ENCODE measurements at regions not wholly inside any gene's neighbourhood (a gene's known extent, or its start where the extent isn't known, plus 50 kb on each side); places are given as distances from the start of the nearest gene placed in this dataset.

DNA sequence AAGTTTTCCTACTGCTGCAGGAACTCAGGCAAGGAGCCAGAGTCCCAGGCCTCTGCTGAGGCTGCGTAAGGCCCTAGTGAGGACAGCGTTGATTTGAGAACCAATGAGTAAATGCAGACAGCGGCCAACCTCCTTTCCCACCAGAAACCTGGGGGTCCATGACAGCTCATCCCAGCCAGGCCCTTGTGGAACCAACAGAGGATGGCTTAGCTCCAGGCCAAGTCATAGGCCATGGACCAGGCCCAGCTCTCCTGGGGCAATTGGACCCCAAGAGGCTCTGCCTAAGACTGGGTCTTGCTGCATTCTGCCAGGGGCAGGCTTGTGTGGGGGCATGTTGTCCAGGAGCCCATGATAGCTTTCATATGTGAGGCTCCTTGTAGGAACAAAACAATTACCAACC lies 65.4 kb upstream of the PPP1R3C start:
- Histone ChIP-seq H3K4me1 (peaks cover 0 to 16% (median 3%) of the 10 kb centered on the region in 4 donors), H3K36me3 (no peaks in the 10 kb centered on the region), H3K4me3 (no peak overlapping the region), H3K27me3 (no peaks in the 10 kb centered on the region), H3K9me3 (no peaks in the 10 kb centered on the region), H3K27ac (no peak overlapping the region)
- intact Hi-C loops (cut with DNase I): no loop called here
- DNase-seq (no peak), ATAC-seq (no peak)
- no CpG with 5 or more reads among the region's 3 CpGs for WGBS (ENCODE audit: insufficient coverage, low coverage, low lambda C conversion rate, missing lambda C conversion rate)
- no peak for TF ChIP-seq POLR2A (IDR thresholded peaks at IDR 0.05)
- TF ChIP-seq, protein P1, sequence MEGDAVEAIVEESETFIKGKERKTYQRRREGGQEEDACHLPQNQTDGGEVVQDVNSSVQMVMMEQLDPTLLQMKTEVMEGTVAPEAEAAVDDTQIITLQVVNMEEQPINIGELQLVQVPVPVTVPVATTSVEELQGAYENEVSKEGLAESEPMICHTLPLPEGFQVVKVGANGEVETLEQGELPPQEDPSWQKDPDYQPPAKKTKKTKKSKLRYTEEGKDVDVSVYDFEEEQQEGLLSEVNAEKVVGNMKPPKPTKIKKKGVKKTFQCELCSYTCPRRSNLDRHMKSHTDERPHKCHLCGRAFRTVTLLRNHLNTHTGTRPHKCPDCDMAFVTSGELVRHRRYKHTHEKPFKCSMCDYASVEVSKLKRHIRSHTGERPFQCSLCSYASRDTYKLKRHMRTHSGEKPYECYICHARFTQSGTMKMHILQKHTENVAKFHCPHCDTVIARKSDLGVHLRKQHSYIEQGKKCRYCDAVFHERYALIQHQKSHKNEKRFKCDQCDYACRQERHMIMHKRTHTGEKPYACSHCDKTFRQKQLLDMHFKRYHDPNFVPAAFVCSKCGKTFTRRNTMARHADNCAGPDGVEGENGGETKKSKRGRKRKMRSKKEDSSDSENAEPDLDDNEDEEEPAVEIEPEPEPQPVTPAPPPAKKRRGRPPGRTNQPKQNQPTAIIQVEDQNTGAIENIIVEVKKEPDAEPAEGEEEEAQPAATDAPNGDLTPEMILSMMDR (IDR thresholded peaks at IDR 0.05): no peak

GRCh38 chr10:91694170-91694794 lies 61.4 kb upstream of the PPP1R3C start:
- H3K9me3 ChIP-seq: no peaks in the 10 kb centered on the region
- WGBS (ENCODE audit: insufficient coverage, low coverage, low lambda C conversion rate, missing lambda C conversion rate): 65% methylated on average over 3 of the region's 3 CpGs
- no peak for TF ChIP-seq POLR2A (IDR thresholded peaks at IDR 0.05)
- TF ChIP-seq, protein P1 (IDR thresholded peaks at IDR 0.05): peak; percentile 44 to 84 (median 64)
- no peaks in the 10 kb centered on the region for H3K27me3 ChIP-seq
- peaks cover 0 to 30% (median 11%) of the 10 kb centered on the region in 4 donors for H3K4me1 ChIP-seq
- no peak overlapping the region for H3K4me3 ChIP-seq
- ATAC-seq: peak in 3 of 4 donors; percentile 22 to 41 (median 23)
- H3K36me3 ChIP-seq: no peaks in the 10 kb centered on the region
- no peak for DNase-seq
- no peak overlapping the region for H3K27ac ChIP-seq
- intact Hi-C loops (cut with DNase I): no loop called here

DNA sequence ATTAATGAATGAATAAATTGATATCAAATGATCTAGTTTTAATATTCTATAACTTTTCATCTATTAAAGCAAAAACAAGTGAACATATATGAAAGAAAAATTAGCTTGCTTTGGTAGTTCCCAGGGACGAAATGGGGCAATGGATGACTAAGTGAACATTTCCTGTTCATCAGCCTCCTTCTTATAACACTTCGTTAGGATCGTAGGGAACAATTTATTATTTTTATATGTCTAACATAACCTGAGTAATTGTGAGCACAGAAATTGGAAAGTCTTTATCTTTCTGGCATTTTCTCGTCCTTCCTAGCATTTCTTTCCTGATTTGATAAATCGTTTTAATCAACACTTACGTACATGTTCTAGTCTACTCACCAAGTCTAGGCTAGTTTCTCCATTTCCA lies 59.1 kb upstream of the PPP1R3C start:
- peaks cover 0 to 36% (median 12%) of the 10 kb centered on the region in 4 donors for H3K4me1 ChIP-seq
- ATAC-seq (no peak), DNase-seq (no peak)
- intact Hi-C loops (cut with DNase I): no loop called here
- WGBS (ENCODE audit: insufficient coverage, low coverage, low lambda C conversion rate, missing lambda C conversion rate): 64% methylated on average over 6 of the region's 6 CpGs
- H3K36me3 ChIP-seq: no peaks in the 10 kb centered on the region
- TF ChIP-seq, protein P1 (IDR thresholded peaks at IDR 0.05): no peak
- no peak for TF ChIP-seq POLR2A (IDR thresholded peaks at IDR 0.05)
- H3K9me3 ChIP-seq: no peaks in the 10 kb centered on the region
- H3K27me3 ChIP-seq: no peaks in the 10 kb centered on the region
- no peak overlapping the region for H3K4me3 ChIP-seq
- peak overlapping the region; percentile 52 to 72 (median 54) for H3K27ac ChIP-seq

GRCh38 chr10:91690996-91691676 lies 58.3 kb upstream of the PPP1R3C start:
- Histone ChIP-seq H3K27ac (peak overlapping the region; percentile 52 to 72 (median 54)), H3K36me3 (no peaks in the 10 kb centered on the region), H3K27me3 (no peaks in the 10 kb centered on the region), H3K4me3 (no peak overlapping the region), H3K9me3 (no peaks in the 10 kb centered on the region), H3K4me1 (peaks cover 0 to 36% (median 12%) of the 10 kb centered on the region in 4 donors)
- DNase-seq: no peak
- TF ChIP-seq, protein P1 (IDR thresholded peaks at IDR 0.05): no peak
- no peak for TF ChIP-seq POLR2A (IDR thresholded peaks at IDR 0.05)
- intact Hi-C loops (cut with DNase I): no loop called here
- whole genome bisulfite sequencing (ENCODE audit: insufficient coverage, low coverage, low lambda C conversion rate, missing lambda C conversion rate): 37% methylated on average over 3 of the region's 3 CpGs
- peak; percentile 66 to 71 (median 66) for ATAC-seq
